ENCODE measurements at regions not wholly inside any gene's neighbourhood (a gene's known extent, or its start where the extent isn't known, plus 50 kb on each side); places are given as distances from the start of the nearest gene placed in this dataset.

GRCh38 chr21:35337573-35337972 is 288.5 kb upstream of the RUNX1 start:
- no peak for DNase-seq (ENCODE audit: low read depth)
- no peak overlapping the region for H3K4me3 ChIP-seq (ENCODE audit: low read length)
- no peak for TF ChIP-seq CTCF (conservative IDR thresholded peaks at IDR 0.05; ENCODE audit: low read length)

GRCh38 chr21:35336534-35336933 is 287.4 kb upstream of the RUNX1 start:
- peak; percentile 23 for DNase-seq (ENCODE audit: low read depth)
- no peak for TF ChIP-seq CTCF (conservative IDR thresholded peaks at IDR 0.05; ENCODE audit: low read length)

GRCh38 chr21:35335951-35336446 is 286.9 kb upstream of the RUNX1 start:
- DNase-seq (ENCODE audit: low read depth): no peak
- no peak for TF ChIP-seq CTCF (conservative IDR thresholded peaks at IDR 0.05; ENCODE audit: low read length)

More at GRCh38 chr21:35336534-35336933, 287.4 kb upstream of the RUNX1 start:
- no peak overlapping the region for H3K4me3 ChIP-seq (ENCODE audit: low read length)

GRCh38 chr21:35333831-35334618 is 284.9 kb upstream of the RUNX1 start:
- no peak for TF ChIP-seq CTCF (conservative IDR thresholded peaks at IDR 0.05; ENCODE audit: low read length)
- peak; percentile 64 for DNase-seq (ENCODE audit: low read depth)
- H3K4me3 ChIP-seq (ENCODE audit: low read length): no peak overlapping the region

More at GRCh38 chr21:35335951-35336446, 286.9 kb upstream of the RUNX1 start:
- H3K4me3 ChIP-seq (ENCODE audit: low read length): no peak overlapping the region

GRCh38 chr21:35332841-35333426 is 283.8 kb upstream of the RUNX1 start:
- DNase-seq (ENCODE audit: low read depth): no peak
- H3K4me3 ChIP-seq (ENCODE audit: low read length): no peak overlapping the region
- no peak for TF ChIP-seq CTCF (conservative IDR thresholded peaks at IDR 0.05; ENCODE audit: low read length)

GRCh38 chr21:35329940-35330660 is 281.0 kb upstream of the RUNX1 start:
- H3K4me3 ChIP-seq (ENCODE audit: low read length): no peak overlapping the region
- no peak for DNase-seq (ENCODE audit: low read depth)
- TF ChIP-seq CTCF (conservative IDR thresholded peaks at IDR 0.05; ENCODE audit: low read length): no peak
